HG03354 (cell line): ENCODE measurements at regions not wholly inside any gene's neighbourhood (a gene's known extent, or its start where the extent isn't known, plus 50 kb on each side); places are given as distances from the start of the nearest gene placed in this dataset.

ENCODE experiments used
- ATAC-seq: cut with Tn5 transposase; IDR thresholded peaks from one replicate; pipeline ENCODE4 v1.9.1; 2021; ENCODE audit warnings: mild to moderate bottlenecking; ENCODE audit not compliant: unreplicated experiment, poor library complexity, severe bottlenecking

- no peak for ATAC-seq
Measured at GRCh38 chr5:167594750-167595149, 696.7 kb upstream of the WWC1 start.

GRCh38 chr5:167595196-167595595 is 696.2 kb upstream of the WWC1 start:
- ATAC-seq, result no peak

GRCh38 chr5:167598166-167598565 is 693.3 kb upstream of the WWC1 start:
- ATAC-seq, result no peak

GRCh38 chr5:167602067-167602466 is 689.4 kb upstream of the WWC1 start:
- ATAC-seq, result no peak

GRCh38 chr5:167603135-167603534 is 688.3 kb upstream of the WWC1 start:
- no peak for ATAC-seq

GRCh38 chr5:167608390-167609272 is 682.8 kb upstream of the WWC1 start:
- no peak for ATAC-seq

GRCh38 chr5:167614294-167615021 is 677.0 kb upstream of the WWC1 start:
- no peak for ATAC-seq

- no peak for ATAC-seq
Measured at GRCh38 chr5:167616043-167616890, 675.2 kb upstream of the WWC1 start.

- ATAC-seq, result no peak
Measured at GRCh38 chr5:167623354-167623753, 668.1 kb upstream of the WWC1 start.

GRCh38 chr5:167624053-167624452 is 667.4 kb upstream of the WWC1 start:
- ATAC-seq, result no peak

GRCh38 chr5:167626341-167627123 is 664.9 kb upstream of the WWC1 start:
- ATAC-seq, result no peak

- ATAC-seq, result no peak
Measured at GRCh38 chr5:167629634-167630033, 661.8 kb upstream of the WWC1 start.

GRCh38 chr5:167631191-167631590 is 660.3 kb upstream of the WWC1 start:
- no peak for ATAC-seq

GRCh38 chr5:167633114-167633513 is 658.3 kb upstream of the WWC1 start:
- no peak for ATAC-seq

- no peak for ATAC-seq
Measured at GRCh38 chr5:167633931-167634341, 657.5 kb upstream of the WWC1 start.

GRCh38 chr5:167634432-167634831 is 657.0 kb upstream of the WWC1 start:
- ATAC-seq, result no peak

GRCh38 chr5:167638816-167639215 is 652.6 kb upstream of the WWC1 start:
- no peak for ATAC-seq

- ATAC-seq, result no peak
Measured at GRCh38 chr5:167639273-167639672, 652.2 kb upstream of the WWC1 start.

GRCh38 chr5:167639766-167640165 is 651.7 kb upstream of the WWC1 start:
- ATAC-seq, result no peak
